SK-N-SH treated with all-trans-retinoic acid at 6 μM for 48 hours (cell line): ENCODE measurements at regions not wholly inside any gene's neighbourhood (a gene's known extent, or its start where the extent isn't known, plus 50 kb on each side); places are given as distances from the start of the nearest gene placed in this dataset.
"Not testable (repeated sequence)": the region's sequence is repeated elsewhere in the genome, so short reads cannot be mapped to it uniquely, and the experiment has no call there.

Experiments
- CREB5 ChIP-seq: fragments of 250-450 bp; sonication (Bioruptor Pico); IDR thresholded peaks from 2 replicates; pipeline ENCODE4 v1.5.1; 2020; ENCODE audit warnings: low read depth, mild to moderate bottlenecking, moderate library complexity
- ESRRG ChIP-seq: fragments of 250-450 bp; sonication (Bioruptor Pico); IDR thresholded peaks from 2 replicates; pipeline ENCODE4 v1.6.1; 2021; ENCODE audit warnings: mild to moderate bottlenecking
- GLIS3 ChIP-seq: fragments of 250-450 bp; sonication (Bioruptor Pico); IDR thresholded peaks from 2 replicates; pipeline ENCODE4 v1.5.0; 2020; ENCODE audit warnings: mild to moderate bottlenecking, moderate library complexity
- OSR1 ChIP-seq: fragments of 250-450 bp; sonication (Bioruptor Pico); IDR thresholded peaks from 2 replicates; pipeline ENCODE4 v1.8.0; 2022; ENCODE audit warnings: moderate library complexity, mild to moderate bottlenecking, inconsistent platforms
- PATZ1 ChIP-seq: fragments of 250-450 bp; sonication (Bioruptor Pico); IDR thresholded peaks from 2 replicates; pipeline ENCODE4 v1.8.0; 2020; ENCODE audit warnings: mild to moderate bottlenecking, moderate library complexity, borderline replicate concordance
- RARB ChIP-seq: fragments of 250-450 bp; sonication (Bioruptor Pico); IDR thresholded peaks from 2 replicates; pipeline ENCODE4 v1.8.0; 2021; ENCODE audit warnings: mild to moderate bottlenecking, moderate library complexity
- SNAI2 ChIP-seq: fragments of 250-450 bp; sonication (Bioruptor Pico); IDR thresholded peaks from 2 replicates; pipeline ENCODE4 v1.5.0; 2020; ENCODE audit warnings: mild to moderate bottlenecking, moderate library complexity
- ZFP30 ChIP-seq: fragments of 450-650 bp; formaldehyde crosslinking; IDR thresholded peaks from 2 replicates; pipeline ENCODE4 v1.5.0; 2022; ENCODE audit warnings: mild to moderate bottlenecking, moderate library complexity
- ZNF70 ChIP-seq: fragments of 450-650 bp; formaldehyde crosslinking; IDR thresholded peaks from 2 replicates; pipeline ENCODE4 v1.5.0; 2020; ENCODE audit warnings: mild to moderate bottlenecking, moderate library complexity

- TF ChIP-seq ZFP30 (CRISPR knock-in tag); ZNF70 (CRISPR knock-in tag); SNAI2; CREB5 (CRISPR knock-in tag); RARB (CRISPR knock-in tag); PATZ1 (CRISPR knock-in tag); GLIS3 (CRISPR knock-in tag); OSR1 (CRISPR knock-in tag); ESRRG (CRISPR knock-in tag): not testable (repeated sequence)
These were observed 655.4 kb downstream of the VGLL3 start for GRCh38 chr3:86335566-86335965.
